Activated CD8-positive, alpha-beta memory T cell treated with anti-CD3 and anti-CD28 coated beads for 4 hours (primary cell): ENCODE measurements at regions not wholly inside any gene's neighbourhood (a gene's known extent, or its start where the extent isn't known, plus 50 kb on each side); places are given as distances from the start of the nearest gene placed in this dataset.

Source experiments
- DNase-seq, 2 donors: peaks; one replicate each; pipeline ENCODE4 v3.0.0-alpha.2; 2020; ENCODE audit warnings: low read depth in 2 of 2

DNA sequence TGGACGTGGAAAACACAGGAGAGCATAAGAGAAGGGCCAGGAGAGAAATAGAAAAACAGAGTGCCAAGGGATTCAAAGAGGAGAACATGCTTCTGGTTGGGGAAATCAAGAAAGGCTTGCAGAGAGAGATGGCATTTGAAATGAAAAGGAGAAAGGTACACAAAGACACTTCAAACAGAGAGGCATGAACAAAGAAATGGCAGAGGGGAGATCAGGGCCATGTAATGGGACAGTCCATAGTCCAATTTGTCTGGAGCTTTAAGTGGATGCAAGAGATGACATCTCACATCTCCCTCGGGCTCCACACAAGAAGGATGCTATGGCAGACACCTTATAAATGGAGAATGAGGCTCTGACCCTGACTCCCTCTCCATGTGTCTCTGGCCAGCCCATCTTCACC lies 331.1 kb downstream of the MLLT3 start:
- DNase-seq: no peak

DNA sequence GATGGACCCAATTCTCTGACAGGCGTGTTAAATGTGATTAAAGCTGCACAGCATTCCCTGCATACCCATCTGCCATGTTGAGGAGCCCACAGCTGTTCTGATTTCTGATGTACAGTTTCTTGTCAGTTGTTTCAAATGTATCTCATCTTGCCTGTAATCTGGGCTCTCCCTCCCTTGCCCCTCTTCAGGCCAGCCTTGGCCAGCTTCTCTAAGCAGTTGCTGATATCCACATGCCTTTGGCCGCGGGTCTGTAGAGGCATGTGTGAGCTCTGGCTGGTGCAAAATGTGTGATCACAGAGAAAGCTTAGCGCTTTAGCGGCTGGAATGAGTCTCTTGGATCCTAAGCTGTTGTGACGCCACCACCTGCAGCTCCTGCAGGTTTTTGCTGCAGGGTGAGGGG lies 332.0 kb downstream of the MLLT3 start:
- DNase-seq: no peak

DNA sequence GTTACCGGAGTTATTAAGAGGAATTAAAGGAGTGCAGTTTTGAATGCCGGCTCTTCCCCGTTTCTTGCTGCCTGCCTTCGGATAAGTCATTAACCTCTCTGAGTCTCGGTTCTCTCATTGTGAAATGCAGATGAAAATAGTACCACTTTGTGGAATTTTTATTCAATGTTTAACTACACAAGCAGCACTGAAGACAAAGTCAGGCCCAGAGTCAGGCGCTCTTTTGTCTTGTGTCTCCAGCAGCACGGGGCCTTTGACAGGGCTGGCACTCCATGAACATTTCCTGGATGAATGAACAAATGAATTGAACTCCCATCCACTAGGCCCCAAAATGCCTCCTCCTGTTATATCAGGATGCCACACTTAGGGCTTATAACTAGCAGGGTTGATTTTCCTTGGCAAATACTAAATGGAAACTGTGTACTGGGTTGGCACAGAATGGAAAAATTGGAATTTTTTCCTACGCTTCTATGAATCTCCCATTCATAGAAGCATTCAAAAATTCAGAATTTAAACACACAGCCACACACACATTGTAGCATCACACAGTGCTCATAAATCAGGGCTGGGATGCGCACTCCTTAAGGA lies 332.8 kb downstream of the MLLT3 start:
- no peak for DNase-seq

DNA sequence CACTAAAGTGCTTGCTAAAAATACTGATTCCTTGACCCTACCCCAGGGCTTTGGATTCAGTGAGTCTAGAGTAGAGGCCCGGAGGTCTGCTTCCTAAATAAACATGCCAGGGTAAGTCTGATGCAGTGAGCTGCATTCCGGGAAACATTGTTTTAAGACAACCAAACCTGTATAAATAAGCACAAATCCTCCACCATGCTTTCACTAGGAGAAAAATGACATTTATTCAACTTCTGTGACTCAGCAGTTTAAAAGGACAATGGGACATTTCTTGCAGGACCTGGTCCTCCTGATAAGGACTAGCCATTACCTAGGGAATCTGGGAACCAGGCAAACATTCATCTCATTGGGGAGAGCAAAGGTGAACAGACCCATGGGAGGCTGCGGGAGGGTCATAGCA lies 335.3 kb downstream of the MLLT3 start:
- no peak for DNase-seq

DNA sequence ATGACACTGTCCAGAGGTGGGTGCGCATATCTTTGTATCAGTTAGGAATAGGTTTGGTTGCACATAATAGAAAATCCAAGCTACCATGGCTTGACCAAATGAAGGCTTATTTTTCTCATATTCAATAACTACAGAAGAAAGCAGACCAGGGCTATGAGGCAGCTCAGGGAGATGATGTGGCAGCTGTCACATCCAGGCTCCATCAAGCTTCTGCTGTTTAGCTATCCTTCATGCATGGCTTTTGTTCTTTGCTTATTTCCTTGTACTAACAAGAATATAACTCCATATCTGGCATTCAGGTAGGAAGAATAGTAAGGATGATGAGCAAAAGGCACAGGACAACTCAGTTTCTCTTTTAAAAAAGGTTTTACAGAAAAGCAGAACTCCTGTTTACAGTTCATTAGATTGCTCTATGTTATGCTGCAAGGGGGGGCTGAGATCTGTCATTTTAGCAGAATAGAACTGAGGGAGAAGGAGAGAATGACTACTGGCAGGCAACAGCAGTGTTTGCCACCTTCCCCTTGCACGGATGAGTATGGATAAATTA lies 336.1 kb downstream of the MLLT3 start:
- no peak for DNase-seq

DNA sequence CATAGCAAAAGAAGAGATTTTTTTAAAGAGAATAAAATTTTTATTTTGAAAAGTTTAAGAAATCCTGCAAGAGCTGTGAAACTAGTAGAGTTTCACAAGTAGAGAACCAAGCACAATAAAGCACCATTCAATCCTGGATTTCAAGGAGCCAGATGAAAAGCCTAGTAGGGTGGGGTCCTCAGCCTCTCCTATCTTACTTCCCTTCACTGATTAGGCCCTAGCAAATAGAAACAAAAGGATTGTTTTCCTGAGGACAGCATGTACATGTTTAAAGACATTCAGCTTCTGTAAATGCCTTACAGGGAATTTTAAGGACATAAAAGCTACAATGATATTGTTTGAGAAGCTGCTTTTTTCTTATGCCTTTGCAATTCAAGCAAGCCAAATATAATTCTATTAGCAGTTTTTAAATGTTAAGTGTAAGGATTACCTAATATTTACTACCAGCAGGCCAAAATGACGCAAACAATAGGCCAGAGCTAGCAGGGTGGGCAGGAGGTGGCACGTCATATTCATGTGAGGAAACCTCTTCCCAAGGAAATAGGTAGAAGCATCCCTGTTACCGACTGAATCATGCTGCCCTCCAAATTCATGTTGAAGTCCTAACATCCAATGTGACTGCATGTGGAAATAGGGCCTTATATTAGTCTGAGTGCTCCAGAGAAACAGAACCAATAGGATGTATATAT lies 337.6 kb downstream of the MLLT3 start:
- no peak for DNase-seq

DNA sequence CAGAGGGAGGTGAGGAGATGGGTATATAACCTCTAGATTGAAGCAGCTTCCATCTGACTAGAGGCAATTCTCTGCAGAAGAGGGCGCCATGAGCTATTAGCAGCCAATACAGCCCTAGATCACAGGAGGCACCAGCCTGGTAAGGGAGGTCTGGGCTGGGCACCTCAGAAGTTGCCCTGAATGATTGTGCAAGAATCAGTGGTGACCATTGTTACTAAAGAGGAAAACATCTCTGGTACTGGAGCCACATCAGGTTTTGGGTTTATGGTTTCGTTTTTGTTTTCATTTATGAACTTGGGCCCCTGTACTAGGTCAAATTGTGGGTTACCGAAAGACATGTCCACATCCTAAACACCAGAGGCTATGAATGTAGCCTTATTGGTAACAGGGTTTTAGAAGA lies 342.0 kb downstream of the MLLT3 start:
- no peak for DNase-seq

DNA sequence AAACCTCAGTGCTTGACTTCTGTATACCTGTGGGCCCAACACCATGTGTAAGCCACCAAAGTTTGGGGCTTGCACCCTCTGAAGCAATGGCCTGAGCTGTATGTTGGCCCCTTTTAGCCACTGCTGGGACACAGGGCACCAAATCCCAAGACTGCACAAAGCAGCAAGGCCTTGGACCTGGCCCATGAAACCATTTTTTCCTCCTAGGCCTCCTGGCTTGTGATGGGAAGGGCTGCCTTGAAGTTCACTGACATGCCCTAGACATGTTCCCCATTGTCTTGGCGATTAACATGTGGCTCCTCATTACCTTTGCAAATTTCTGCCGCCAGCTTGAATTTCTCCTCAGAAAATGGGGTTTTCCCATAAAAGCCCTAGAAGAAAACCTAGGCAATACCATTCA lies 345.5 kb downstream of the MLLT3 start:
- no peak for DNase-seq

DNA sequence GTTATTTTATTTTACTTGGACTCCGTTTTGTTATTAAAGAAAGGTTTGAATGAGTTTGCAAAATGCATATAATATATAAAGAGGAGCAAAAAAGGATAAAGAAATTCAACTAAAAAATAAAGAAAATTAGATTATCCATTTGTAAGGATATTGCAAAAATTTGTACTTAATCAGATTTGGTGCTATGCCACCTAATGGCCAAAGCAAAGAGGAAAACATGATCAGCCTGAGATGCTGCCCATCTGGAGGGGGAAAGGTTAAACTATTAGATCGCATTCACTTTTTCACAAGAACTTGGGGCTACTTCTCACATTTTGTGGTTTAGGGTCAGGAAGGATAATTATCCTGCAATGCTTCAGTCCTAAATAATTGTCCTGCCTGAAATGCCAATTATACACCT lies 350.6 kb downstream of the MLLT3 start:
- no peak for DNase-seq

DNA sequence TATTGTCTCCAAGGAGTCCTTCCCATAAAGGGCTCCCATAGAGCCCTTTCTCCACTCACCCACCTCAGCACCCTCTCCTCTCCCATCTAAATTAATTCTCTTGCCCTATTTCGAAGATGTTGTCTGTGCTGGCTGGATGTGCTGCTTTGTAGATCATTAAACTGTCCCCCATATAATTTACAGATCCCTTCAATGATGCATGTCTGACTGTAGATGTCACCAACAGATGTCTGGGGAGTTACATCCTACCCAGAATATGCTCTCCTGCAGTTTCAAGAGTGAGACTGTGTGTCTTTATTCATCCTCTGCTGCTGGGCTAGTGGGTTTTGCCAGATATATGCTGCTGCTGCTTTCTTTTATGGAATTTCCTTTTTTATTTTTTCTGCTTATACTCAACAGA lies 351.2 kb downstream of the MLLT3 start:
- no peak for DNase-seq

DNA sequence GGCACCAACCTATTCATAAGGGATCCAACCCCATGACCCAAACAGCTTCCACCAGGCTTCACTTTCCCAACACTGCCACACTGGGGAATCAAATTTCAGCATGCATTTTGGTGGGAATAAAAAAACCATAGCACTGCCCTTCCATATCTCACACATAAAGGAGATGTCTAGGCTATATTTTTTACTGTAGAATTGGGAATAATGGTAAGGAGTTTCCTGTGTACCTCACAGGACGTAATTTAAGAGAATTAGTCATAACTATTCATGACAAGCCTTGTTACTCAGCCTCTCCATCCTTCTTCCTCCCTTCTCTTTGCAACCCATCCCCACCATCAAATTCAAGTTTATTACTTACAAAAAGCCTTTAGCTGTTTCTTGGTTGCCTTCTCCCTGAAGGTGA lies 352.1 kb downstream of the MLLT3 start:
- DNase-seq: no peak

DNA sequence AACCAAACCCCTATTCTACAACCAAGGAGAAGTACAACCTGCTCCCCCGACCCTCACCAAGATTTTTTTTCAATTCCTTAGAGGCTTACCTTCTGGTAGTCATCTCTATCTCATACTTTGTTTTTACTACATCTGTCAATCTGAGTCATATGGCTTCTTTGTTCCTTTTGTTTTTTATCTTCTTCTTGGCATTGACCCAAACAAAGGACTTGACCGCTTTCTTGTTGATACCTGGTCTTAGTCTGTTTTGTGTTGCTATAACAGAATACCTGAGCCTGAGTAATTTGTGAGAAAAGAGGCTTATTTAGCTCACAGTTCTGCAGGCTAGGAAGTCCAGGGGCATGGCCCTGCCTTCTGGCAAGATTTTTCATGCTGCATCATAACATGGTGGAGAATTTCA lies 352.7 kb downstream of the MLLT3 start:
- DNase-seq: no peak

DNA sequence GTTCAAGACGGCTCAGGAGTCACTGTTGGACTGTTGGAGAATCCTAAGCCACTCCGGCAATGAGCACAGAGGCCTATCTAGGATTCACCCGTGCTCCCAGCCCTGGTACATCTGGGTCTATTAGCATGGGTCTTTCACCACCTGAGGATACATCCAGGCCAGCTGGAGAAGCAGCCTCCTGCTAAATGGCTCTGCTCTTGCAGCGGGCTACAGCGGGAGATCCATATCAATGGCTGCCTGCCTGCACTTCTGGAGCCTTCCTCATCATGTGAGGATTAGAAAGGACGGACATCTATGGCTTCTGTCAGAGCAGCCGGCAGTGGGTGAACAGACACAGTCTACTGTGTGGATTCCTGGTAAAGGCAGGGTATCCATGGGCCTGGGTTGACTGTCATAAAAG lies 357.4 kb downstream of the MLLT3 start:
- DNase-seq: no peak

DNA sequence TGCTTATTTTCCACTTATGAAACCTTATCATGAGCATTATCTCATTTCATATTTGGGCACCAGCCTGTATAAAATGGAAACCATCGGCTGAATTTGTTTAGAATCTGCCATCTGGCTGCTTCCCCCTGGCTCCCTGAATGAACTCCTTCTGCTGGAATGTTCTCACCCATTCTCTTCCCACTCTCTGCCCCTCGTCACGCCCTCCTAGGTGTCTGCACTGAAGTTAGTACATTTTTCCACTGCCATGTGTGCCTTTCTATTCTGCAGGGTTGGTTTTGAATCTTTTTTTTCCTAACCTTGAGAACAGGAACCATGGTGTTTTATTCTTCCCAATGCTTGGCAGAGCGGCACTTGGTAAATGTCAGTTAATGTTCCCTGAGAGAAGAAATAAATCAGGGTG lies 359.7 kb downstream of the MLLT3 start:
- no peak for DNase-seq

DNA sequence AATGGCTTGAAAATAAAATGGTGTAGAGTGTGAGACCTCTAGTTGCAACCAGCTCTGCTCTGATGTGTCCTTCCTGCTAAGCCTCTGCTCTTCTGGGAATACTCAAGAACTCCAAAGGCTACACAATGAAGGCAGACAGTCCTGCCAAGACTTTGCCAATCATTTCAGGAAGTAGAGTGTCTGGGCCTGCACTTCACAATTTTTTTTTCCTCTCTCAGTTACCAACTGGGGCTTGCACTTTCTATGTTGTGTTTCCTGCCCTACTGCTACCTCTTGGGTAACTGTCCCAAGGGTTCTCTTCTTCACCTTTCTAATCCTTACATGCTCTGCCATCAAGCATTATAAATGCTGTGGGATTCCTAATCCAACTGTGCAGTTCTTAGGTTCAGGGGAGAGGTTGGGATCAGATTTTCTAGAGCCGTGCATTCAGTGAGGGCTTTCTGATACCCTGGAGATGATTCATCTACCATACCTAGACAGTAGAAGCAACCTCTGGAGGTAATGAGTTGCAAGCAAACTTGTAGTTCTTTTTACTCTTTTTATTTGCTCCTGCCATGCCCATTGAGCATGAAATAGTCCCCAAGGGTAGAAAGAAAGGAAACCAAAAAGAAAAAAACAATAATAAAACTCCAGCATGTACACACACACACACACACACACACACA lies 365.9 kb downstream of the MLLT3 start:
- no peak for DNase-seq

DNA sequence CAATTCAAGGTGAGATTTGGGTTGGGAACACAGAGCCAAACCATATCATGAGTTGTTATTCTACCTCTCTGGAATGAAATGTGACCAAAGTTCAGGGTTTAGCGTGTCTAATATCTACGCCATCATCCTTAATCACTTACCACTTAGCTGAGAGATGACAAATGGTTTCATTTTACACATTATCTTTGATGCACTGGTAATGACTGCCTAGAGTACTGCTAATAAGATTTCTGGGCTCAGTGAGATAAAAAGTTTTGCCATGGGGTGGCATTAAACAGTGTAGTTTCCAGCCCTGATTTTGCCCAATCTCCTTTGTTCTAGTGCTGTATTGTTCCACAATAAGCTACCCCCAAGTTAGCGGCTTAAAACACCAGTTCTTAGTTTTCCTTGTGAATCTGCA lies 367.2 kb downstream of the MLLT3 start:
- no peak for DNase-seq

DNA sequence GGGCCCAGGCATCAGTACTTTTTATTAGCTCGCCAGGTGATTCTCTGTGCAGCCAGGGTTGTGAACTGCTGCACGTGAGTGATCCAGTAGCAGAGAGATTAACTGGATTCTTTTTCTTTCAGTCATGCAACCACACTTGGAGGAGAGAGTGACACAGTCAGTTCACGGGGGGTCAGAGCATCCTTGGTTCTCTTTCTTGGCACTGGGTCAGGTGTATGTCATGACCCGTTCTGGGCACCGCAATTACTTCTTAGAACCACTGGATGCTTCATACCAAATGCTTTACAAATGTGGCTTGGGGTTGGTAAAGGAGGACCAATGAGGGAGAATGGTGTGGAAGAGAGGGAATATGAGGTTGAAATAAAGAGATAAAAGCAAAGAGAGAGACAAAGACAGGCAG lies 368.7 kb downstream of the MLLT3 start:
- DNase-seq: no peak

DNA sequence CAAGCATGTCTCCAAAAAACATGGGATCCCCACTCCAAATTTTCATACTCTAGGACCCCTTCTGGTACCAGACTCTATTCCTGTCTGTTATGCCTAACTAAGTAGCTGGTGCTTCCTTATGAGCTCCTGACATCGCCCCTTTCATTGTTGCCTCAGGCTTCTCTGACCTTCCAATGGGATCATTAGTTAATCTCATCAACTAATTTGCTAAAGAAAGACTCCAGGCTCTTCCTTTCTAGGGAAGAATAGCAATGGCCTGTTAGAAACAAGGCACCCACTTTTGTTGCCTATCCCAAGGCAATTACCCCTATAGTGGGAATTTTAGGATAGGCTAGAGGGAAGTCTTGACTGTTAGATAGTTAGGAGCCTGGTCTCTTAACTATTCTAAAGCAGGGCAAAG lies 369.5 kb downstream of the MLLT3 start:
- no peak for DNase-seq

DNA sequence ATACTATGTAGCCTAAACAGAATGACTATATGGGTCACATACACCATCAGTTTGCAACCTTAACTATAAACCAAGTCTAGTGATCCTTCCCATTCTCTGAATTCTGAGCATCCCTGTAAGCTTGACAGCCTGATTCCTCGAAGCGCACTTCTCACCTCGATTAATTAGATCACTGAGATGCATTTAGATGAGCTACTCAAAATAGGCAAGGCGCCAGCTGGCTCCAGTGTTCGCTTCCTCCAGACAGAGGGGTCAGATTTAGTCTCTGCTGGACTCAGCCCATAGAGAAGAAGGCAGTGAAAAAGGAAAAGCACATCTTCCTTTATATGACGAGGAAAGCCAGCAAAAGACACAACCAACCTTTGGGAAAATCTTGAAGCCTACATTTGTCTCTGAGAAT lies 371.5 kb downstream of the MLLT3 start:
- DNase-seq: no peak

DNA sequence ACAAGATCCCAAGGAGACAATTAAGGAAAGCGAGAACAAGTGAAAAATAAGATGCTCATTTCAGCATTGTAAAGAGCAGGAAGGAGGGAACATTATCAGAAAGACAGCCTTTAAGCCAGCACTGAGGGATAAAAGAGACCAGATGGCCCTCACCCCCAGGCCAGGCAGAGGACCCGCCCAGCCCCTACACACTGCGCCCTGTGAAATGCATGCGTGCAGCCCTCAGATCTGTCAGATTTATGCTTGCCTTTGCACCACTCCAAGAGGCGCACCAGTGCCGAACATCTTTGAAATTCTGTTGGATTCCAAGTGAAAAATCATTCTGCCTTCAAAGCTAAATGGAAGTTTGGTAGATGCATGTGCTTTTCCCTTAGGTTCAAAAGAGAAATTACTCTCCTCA lies 378.0 kb downstream of the MLLT3 start:
- no peak for DNase-seq

DNA sequence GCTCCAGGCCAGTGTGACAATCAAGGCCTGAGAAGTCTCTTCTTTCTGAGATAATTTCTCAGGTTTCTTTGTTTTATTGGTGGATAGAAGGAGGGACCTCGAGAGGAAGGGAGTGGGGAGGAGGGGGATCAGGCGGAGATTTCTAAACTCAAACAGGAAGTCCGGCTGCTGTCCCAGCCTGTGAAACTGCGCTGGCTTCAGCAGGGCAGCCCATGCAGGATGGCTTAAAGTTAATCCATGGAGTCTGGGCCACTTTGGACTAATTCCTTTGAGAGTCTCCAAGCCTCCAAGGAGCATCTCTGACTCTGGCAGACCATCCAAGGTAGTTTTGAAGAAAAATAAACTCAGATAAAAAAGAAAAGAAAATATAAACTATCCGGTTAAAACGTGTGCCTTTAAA lies 378.5 kb downstream of the MLLT3 start:
- no peak for DNase-seq

DNA sequence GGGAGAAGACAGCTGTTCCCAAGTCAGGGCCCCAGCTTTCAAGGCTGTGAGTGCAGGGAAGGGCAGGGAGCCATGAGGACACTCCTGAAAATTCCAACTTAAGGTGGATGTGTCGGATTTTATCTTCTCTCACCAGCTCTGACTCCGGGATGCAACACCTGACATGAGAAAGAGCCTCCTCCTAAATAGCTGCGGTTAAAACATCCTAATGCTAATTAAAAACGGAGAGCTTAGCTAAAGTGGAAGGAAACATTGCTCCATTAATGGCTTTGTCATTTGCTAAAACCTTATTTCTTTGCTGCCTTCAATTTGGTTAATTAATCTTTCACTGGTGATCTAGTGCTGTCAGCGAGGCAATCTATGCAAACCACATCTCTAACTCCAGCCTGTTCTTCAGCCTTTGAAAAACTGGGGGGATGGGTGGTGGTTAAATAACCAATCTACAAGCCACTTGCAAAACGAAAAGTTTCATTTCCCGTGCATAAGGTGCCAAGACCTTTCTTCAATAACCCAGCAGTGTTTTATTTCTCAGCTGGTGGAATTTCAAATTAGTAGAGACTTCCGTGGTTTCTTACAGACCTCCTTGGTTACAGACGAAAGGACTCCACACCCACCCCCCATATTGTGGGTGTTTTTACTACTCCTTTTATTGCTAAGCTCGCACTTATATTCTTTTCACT lies 379.6 kb downstream of the MLLT3 start:
- DNase-seq: no peak

DNA sequence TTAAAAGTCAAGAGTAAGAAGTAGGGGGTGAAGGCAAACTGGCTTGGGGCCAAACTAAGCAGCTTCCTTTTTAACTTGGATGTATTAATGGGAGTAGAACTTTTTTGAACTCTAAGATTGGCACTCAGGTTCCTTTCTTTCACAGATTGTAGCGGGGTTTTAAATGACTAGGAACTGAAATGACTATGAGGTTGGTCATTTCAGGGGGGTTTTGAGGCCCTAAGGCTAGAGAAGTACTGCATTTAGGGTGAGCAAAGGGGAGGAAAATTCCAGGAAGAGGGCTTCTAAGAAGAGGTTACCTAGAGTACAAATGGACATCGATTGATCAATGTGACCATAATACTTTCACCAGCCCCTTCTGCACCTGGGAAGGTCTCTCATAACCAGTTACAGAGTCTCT lies 381.8 kb downstream of the MLLT3 start:
- DNase-seq: no peak
